GM12878 (cell line): ENCODE measurements at regions not wholly inside any gene's neighbourhood (a gene's known extent, or its start where the extent isn't known, plus 50 kb on each side); places are given as distances from the start of the nearest gene placed in this dataset.

Experiments used
- ATAC-seq: fragments of 200-7000 bp; cut with Tn5 transposase; 3 replicates; pipeline ENCODE4 v1.9.1; 2020; ENCODE audit warnings: mild to moderate bottlenecking, moderate library complexity
- BruUV-seq: library from RNA; stranded (reverse); fragments of 400-500 nt; replicated peaks from 2 replicates; lab custom pipeline; 2021; lab: Mats Ljungman, UMichigan
- CTCF ChIA-PET: fragments of 300-600 bp; sonication (Branson Sonifier 250); formaldehyde crosslinking; extraction: SDS; loops from one replicate; lab custom pipeline; 2021; ENCODE audit warnings: inconsistent platforms; lab: Yijun Ruan, JAX
- POLR2A ChIA-PET: fragments of 350-600 bp; formaldehyde crosslinking; extraction: SDS; loops from one replicate; lab custom pipeline; 2021; ENCODE audit warnings: inconsistent platforms; lab: Charles Lee
- RAD21 ChIA-PET: fragments of 300-600 bp; sonication (Branson Sonifier 250); formaldehyde crosslinking; loops from one replicate; lab custom pipeline; 2023; ENCODE audit warnings: antibody characterized with exemption; ENCODE audit not compliant: unreplicated experiment; lab: Charles Lee
- SMC1A ChIA-PET: fragments of 300-600 bp; sonication (Branson Sonifier 250); formaldehyde crosslinking; loops from one replicate; lab custom pipeline; 2023; ENCODE audit not compliant: unreplicated experiment, uncharacterized antibody; lab: Charles Lee
- DNase-seq: peaks from one replicate; pipeline ENCODE4 v3.0.0-alpha.2; 2011; ENCODE audit warnings: low read depth, low spot score
- FAIRE-seq: peaks from 3 replicates; lab custom pipeline; 2011; peaks lifted over from hg19 to GRCh38; lab: Jason Lieb, UNC
- H2AFZ ChIP-seq: 2 replicates; pipeline ENCODE4 v1.6.0; 2011; ENCODE audit warnings: low read depth, low read length, control low read depth; ENCODE audit not compliant: control insufficient read depth
- H3K27ac ChIP-seq: 2 replicates; pipeline ENCODE4 v1.5.1; 2011; ENCODE audit warnings: control low read depth; ENCODE audit not compliant: control insufficient read depth, insufficient read depth
- H3K27me3 ChIP-seq, 2 experiments: replicated peaks in 1 of 2; 2 replicates each; pipeline versions ENCODE4 v1.6.0 to v1.6.1; 2011; ENCODE audit warnings: low read length in 1 of 2; ENCODE audit not compliant: control insufficient read depth in 2 of 2, insufficient read depth in 2 of 2
- H3K36me3 ChIP-seq, 2 experiments: 2 replicates each; pipeline ENCODE4 v1.5.1; 2011; ENCODE audit warnings: low read length in 1 of 2; ENCODE audit not compliant: control insufficient read depth in 2 of 2, insufficient read depth in 2 of 2
- H3K4me1 ChIP-seq: 2 replicates; pipeline ENCODE4 v1.6.1; 2011; ENCODE audit warnings: mild to moderate bottlenecking, low read length, moderate library complexity, mixed read lengths; ENCODE audit not compliant: control insufficient read depth, insufficient read depth
- H3K4me2 ChIP-seq: 2 replicates; pipeline ENCODE4 v1.6.0; 2011; ENCODE audit warnings: control low read depth; ENCODE audit not compliant: control insufficient read depth, insufficient read depth
- H3K4me3 ChIP-seq: fragments of 200-600 bp; sonication (generic); 2 replicates; pipeline ENCODE4 v1.5.1; 2016
- H3K79me2 ChIP-seq: 2 replicates; pipeline ENCODE4 v1.6.0; 2011; ENCODE audit warnings: low read length; ENCODE audit not compliant: control insufficient read depth, insufficient read depth
- H3K9ac ChIP-seq: 2 replicates; pipeline ENCODE4 v1.8.0; 2011; ENCODE audit warnings: low read length, control low read depth, mixed read lengths; ENCODE audit not compliant: control insufficient read depth, insufficient read depth
- H3K9me3 ChIP-seq: replicated peaks from 3 replicates; pipeline ENCODE4 v1.5.1; 2011; ENCODE audit warnings: mild to moderate bottlenecking, low read length; ENCODE audit not compliant: control insufficient read depth, insufficient read depth
- H4K20me1 ChIP-seq: 2 replicates; pipeline ENCODE4 v1.6.0; 2011; ENCODE audit not compliant: control insufficient read depth, insufficient read depth
- EED ChIP-seq: sonication (generic); IDR thresholded peaks from 2 replicates; pipeline ENCODE4 v1.6.1; 2016; ENCODE audit warnings: antibody characterized with exemption, low read depth
- EZH2 ChIP-seq: IDR thresholded peaks from 2 replicates; pipeline ENCODE4 v1.6.1; 2012; ENCODE audit warnings: low read depth, mild to moderate bottlenecking, control low read depth, inconsistent platforms, low read length, borderline replicate concordance; ENCODE audit not compliant: control insufficient read depth
- KAT2A ChIP-seq: conservative IDR thresholded peaks from 2 replicates; pipeline ENCODE4 v1.6.1; 2011; ENCODE audit warnings: low read depth, low read length; ENCODE audit not compliant: control insufficient read depth
- MEF2B ChIP-seq: fragments of 450-650 bp; IDR thresholded peaks from 2 replicates; pipeline ENCODE4 v1.6.1; 2018; ENCODE audit warnings: mild to moderate bottlenecking, moderate library complexity; ENCODE audit not compliant: partially characterized antibody, poor library complexity, severe bottlenecking
- NBN ChIP-seq: fragments of 450-650 bp; IDR thresholded peaks from 2 replicates; pipeline ENCODE4 v1.6.1; 2016
- POLR2A ChIP-seq: IDR thresholded peaks from 2 replicates; pipeline ENCODE4 v1.6.1; 2011; ENCODE audit warnings: low read depth, mild to moderate bottlenecking, low read length
- POLR2AphosphoS5 ChIP-seq: IDR thresholded peaks from 2 replicates; pipeline ENCODE4 v1.6.1; 2011; ENCODE audit warnings: mild to moderate bottlenecking, low read length, inconsistent platforms
- ZNF207 ChIP-seq: fragments of 450-650 bp; IDR thresholded peaks from 2 replicates; pipeline ENCODE4 v1.6.1; 2014; ENCODE audit warnings: antibody characterized with exemption, mild to moderate bottlenecking, borderline replicate concordance
- whole genome bisulfite sequencing: methylation state at CpG from one replicate; pipeline ENCODE4 v1.1.6; 2016; ENCODE audit warnings: low lambda C conversion rate; ENCODE audit not compliant: insufficient replicate concordance, insufficient coverage; ENCODE audit errors: missing lambda C conversion rate; 5-methylcytosine and 5-hydroxymethylcytosine counted together
- in situ Hi-C: fragments of 300-500 bp; cut with MboI; formaldehyde crosslinking; loops from 9 replicates; pipeline ENCODE4 v1.14.3; 2018; ENCODE audit warnings: mixed read lengths
- intact Hi-C: fragments of 100-400 bp; cut with micrococcal nuclease; formaldehyde crosslinking; loops from one replicate; pipeline ENCODE4 v1.14.2; 2022; ENCODE audit not compliant: unreplicated experiment
- TF ChIP-seq, protein P1 (sequence below): fragments of 150-350 bp; IDR thresholded peaks from 2 replicates; pipeline ENCODE4 v1.6.1; 2014; ENCODE audit warnings: mild to moderate bottlenecking, low read depth, low read length
- TF ChIP-seq, protein P2 (sequence below): fragments of 450-650 bp; IDR thresholded peaks from 2 replicates; pipeline ENCODE4 v1.6.1; 2017; ENCODE audit warnings: antibody characterized with exemption, mild to moderate bottlenecking, moderate library complexity
- TF ChIP-seq, protein P3 (sequence below): IDR thresholded peaks from 2 replicates; pipeline ENCODE4 v1.6.1; 2011; ENCODE audit warnings: borderline replicate concordance, low read depth, mild to moderate bottlenecking, moderate library complexity, low read length; ENCODE audit not compliant: insufficient read depth, poor library complexity, severe bottlenecking
- TF ChIP-seq, protein P4 (sequence below): fragments of 450-650 bp; IDR thresholded peaks from 2 replicates; pipeline ENCODE4 v1.6.1; 2017; ENCODE audit warnings: mild to moderate bottlenecking

DNA sequence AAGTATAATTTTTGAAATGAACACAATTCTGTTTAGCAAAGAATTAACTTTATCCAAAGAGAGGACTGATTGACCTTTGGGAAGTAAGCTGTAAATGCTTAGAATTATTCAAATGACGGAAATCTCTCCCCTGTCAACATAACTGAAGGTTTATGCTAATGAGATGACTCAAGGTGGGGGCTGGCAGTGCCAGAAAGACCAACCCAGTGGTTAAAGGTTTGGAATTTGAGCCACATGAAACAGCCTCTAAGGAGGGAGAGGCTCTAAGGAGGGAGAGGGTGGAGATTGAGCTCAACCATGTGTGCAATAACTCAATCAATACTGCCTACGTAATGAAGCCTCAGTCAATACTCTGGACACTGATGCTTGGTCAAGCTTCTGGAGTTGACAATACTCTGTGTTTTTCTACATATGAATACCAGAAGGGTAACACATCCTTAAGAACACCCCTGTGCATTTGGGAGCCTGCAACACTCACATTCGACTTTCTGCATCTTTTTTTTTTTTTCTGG lies 123.4 kb upstream of the TENT5A start:
- ChIA-PET POLR2A (no interaction called here), SMC1A (interaction anchor here (0.6 to 1.2 kb wide), 3 partner anchors 17 to 70 kb away, joined by 3 read pairs; no protein-coding TSS in a partner anchor), CTCF (interaction anchor here (1.0 kb wide), 1 partner anchor 15 kb away, joined by 3 read pairs; no protein-coding TSS in a partner anchor), RAD21 (no interaction called here)
- intact Hi-C loops (no loop called here), in situ Hi-C loops (no loop called here)
- FAIRE-seq (no peak), ATAC-seq (no peak), DNase-seq (no peak)
- no peaks in the 10 kb centered on the region for H4K20me1 ChIP-seq
- no peak overlapping the region for H3K27ac ChIP-seq
- H3K4me3 ChIP-seq: no peak overlapping the region
- no peak overlapping the region for H3K4me2 ChIP-seq
- 33% methylated on average over 3 of the region's 3 CpGs for WGBS
- no peaks in the 10 kb centered on the region for H3K79me2 ChIP-seq
- H2AFZ ChIP-seq: no peak overlapping the region
- H3K9me3 ChIP-seq: no peaks in the 10 kb centered on the region
- TF ChIP-seq EZH2: no peak
- no peak for TF ChIP-seq ZNF207
- no peak for TF ChIP-seq MEF2B
- TF ChIP-seq, protein P1, sequence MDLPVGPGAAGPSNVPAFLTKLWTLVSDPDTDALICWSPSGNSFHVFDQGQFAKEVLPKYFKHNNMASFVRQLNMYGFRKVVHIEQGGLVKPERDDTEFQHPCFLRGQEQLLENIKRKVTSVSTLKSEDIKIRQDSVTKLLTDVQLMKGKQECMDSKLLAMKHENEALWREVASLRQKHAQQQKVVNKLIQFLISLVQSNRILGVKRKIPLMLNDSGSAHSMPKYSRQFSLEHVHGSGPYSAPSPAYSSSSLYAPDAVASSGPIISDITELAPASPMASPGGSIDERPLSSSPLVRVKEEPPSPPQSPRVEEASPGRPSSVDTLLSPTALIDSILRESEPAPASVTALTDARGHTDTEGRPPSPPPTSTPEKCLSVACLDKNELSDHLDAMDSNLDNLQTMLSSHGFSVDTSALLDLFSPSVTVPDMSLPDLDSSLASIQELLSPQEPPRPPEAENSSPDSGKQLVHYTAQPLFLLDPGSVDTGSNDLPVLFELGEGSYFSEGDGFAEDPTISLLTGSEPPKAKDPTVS: no peak
- no peak for TF ChIP-seq POLR2AphosphoS5
- TF ChIP-seq POLR2A: no peak
- no peak for TF ChIP-seq NBN
- no peak for TF ChIP-seq EED
- TF ChIP-seq KAT2A: no peak
- TF ChIP-seq, protein P2, sequence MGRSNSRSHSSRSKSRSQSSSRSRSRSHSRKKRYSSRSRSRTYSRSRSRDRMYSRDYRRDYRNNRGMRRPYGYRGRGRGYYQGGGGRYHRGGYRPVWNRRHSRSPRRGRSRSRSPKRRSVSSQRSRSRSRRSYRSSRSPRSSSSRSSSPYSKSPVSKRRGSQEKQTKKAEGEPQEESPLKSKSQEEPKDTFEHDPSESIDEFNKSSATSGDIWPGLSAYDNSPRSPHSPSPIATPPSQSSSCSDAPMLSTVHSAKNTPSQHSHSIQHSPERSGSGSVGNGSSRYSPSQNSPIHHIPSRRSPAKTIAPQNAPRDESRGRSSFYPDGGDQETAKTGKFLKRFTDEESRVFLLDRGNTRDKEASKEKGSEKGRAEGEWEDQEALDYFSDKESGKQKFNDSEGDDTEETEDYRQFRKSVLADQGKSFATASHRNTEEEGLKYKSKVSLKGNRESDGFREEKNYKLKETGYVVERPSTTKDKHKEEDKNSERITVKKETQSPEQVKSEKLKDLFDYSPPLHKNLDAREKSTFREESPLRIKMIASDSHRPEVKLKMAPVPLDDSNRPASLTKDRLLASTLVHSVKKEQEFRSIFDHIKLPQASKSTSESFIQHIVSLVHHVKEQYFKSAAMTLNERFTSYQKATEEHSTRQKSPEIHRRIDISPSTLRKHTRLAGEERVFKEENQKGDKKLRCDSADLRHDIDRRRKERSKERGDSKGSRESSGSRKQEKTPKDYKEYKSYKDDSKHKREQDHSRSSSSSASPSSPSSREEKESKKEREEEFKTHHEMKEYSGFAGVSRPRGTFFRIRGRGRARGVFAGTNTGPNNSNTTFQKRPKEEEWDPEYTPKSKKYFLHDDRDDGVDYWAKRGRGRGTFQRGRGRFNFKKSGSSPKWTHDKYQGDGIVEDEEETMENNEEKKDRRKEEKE: no peak
- TF ChIP-seq, protein P3, sequence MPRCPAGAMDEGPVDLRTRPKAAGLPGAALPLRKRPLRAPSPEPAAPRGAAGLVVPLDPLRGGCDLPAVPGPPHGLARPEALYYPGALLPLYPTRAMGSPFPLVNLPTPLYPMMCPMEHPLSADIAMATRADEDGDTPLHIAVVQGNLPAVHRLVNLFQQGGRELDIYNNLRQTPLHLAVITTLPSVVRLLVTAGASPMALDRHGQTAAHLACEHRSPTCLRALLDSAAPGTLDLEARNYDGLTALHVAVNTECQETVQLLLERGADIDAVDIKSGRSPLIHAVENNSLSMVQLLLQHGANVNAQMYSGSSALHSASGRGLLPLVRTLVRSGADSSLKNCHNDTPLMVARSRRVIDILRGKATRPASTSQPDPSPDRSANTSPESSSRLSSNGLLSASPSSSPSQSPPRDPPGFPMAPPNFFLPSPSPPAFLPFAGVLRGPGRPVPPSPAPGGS: no peak
- TF ChIP-seq, protein P4, sequence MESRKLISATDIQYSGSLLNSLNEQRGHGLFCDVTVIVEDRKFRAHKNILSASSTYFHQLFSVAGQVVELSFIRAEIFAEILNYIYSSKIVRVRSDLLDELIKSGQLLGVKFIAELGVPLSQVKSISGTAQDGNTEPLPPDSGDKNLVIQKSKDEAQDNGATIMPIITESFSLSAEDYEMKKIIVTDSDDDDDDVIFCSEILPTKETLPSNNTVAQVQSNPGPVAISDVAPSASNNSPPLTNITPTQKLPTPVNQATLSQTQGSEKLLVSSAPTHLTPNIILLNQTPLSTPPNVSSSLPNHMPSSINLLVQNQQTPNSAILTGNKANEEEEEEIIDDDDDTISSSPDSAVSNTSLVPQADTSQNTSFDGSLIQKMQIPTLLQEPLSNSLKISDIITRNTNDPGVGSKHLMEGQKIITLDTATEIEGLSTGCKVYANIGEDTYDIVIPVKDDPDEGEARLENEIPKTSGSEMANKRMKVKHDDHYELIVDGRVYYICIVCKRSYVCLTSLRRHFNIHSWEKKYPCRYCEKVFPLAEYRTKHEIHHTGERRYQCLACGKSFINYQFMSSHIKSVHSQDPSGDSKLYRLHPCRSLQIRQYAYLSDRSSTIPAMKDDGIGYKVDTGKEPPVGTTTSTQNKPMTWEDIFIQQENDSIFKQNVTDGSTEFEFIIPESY: no peak
- H3K4me1 ChIP-seq: no peaks in the 10 kb centered on the region
- BruUV-seq: no TSS peak
- no peak overlapping the region for H3K9ac ChIP-seq
- no peaks in the 10 kb centered on the region for H3K36me3 ChIP-seq
- H3K27me3 ChIP-seq: no peaks in the 10 kb centered on the region
